ENCODE measurements at regions not wholly inside any gene's neighbourhood (a gene's known extent, or its start where the extent isn't known, plus 50 kb on each side); places are given as distances from the start of the nearest gene placed in this dataset.

DNA sequence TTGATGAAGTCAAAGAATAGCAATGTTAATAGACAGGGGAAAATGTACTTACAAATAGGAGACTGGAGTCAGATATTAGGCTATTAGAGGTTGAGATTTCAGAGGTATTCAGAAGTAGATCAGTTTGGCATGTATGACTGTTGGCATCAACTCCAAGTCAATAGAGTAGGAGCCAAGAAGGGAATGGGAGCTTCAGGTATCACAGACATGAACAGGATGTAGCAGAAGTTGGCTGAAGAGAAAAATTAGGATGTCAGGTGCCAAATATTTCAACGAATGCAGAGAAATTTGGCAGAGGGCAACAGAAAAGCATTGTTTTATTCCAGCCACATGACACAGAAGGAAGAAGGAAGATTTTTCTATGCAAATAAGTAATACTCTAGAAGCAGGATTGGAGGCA is 69.7 kb downstream of the GLYATL1 start:
- no peak overlapping the region for H3K4me3 ChIP-seq (ENCODE audit: low read depth, low read length)
- no peaks in the 10 kb centered on the region for H3K36me3 ChIP-seq (ENCODE audit: control insufficient read depth in 2 of 2, insufficient read depth in 1 of 2, low read length in 2 of 2)
- no peaks in the 10 kb centered on the region for H3K9me3 ChIP-seq (ENCODE audit: control insufficient read depth, insufficient read depth, low read depth, low read length)
- ChIA-PET POLR2A (no interaction called here), CTCF (interaction anchor here (0.9 kb wide), 1 partner anchor 49 kb away, joined by 3 read pairs; no protein-coding TSS in a partner anchor)
- TF ChIP-seq ZNF768 (tag by site-specific recombination; IDR thresholded peaks at IDR 0.05) (no peak), ZSCAN4 (tag by site-specific recombination; IDR thresholded peaks at IDR 0.05) (no peak), ZNF280C (tag by site-specific recombination; IDR thresholded peaks at IDR 0.05) (no peak), ZFP69B (tag by site-specific recombination; IDR thresholded peaks at IDR 0.05) (no peak), ZBTB26 (tag by site-specific recombination; optimal IDR thresholded peaks at IDR 0.05) (no peak), HOXD13 (CRISPR knock-in tag; IDR thresholded peaks at IDR 0.05; ENCODE audit: borderline replicate concordance) (no peak), AEBP2 (tag by site-specific recombination; IDR thresholded peaks at IDR 0.05; ENCODE audit: borderline replicate concordance) (no peak), ZNF558 (tag by site-specific recombination; IDR thresholded peaks at IDR 0.05) (no peak), ZNF23 (tag by site-specific recombination; IDR thresholded peaks at IDR 0.05; ENCODE audit: borderline replicate concordance) (no peak), ZNF280D (tag by site-specific recombination; IDR thresholded peaks at IDR 0.05) (no peak), ZNF792 (tag by site-specific recombination; IDR thresholded peaks at IDR 0.05) (no peak)
- H3K4me1 ChIP-seq (ENCODE audit: control insufficient read depth, insufficient read depth, low read length): no peaks in the 10 kb centered on the region
- H3K27ac ChIP-seq (ENCODE audit: extremely low read depth, low read depth, low read length): no peak overlapping the region

- TF ChIP-seq SCRT1 (tag by site-specific recombination; IDR thresholded peaks at IDR 0.05; ENCODE audit: borderline replicate concordance) (no peak), ZNF311 (tag by site-specific recombination; IDR thresholded peaks at IDR 0.05; ENCODE audit: borderline replicate concordance) (no peak), ZNF202 (tag by site-specific recombination; IDR thresholded peaks at IDR 0.05; ENCODE audit: borderline replicate concordance) (no peak), ZNF521 (tag by site-specific recombination; IDR thresholded peaks at IDR 0.05) (no peak), ZNF221 (tag by site-specific recombination; IDR thresholded peaks at IDR 0.05; ENCODE audit: borderline replicate concordance) (no peak), SETDB1 (IDR thresholded peaks at IDR 0.05; ENCODE audit: insufficient read length, low read length) (no peak), PRDM1 (tag by site-specific recombination; IDR thresholded peaks at IDR 0.05) (no peak), ZNF416 (tag by site-specific recombination; IDR thresholded peaks at IDR 0.05) (no peak)
- TF ChIP-seq, protein P1, sequence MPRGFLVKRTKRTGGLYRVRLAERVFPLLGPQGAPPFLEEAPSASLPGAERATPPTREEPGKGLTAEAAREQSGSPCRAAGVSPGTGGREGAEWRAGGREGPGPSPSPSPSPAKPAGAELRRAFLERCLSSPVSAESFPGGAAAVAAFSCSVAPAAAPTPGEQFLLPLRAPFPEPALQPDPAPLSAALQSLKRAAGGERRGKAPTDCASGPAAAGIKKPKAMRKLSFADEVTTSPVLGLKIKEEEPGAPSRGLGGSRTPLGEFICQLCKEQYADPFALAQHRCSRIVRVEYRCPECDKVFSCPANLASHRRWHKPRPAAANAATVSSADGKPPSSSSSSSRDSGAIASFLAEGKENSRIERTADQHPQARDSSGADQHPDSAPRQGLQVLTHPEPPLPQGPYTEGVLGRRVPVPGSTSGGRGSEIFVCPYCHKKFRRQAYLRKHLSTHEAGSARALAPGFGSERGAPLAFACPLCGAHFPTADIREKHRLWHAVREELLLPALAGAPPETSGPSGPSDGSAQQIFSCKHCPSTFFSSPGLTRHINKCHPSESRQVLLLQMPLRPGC (tag by site-specific recombination; IDR thresholded peaks at IDR 0.05): no peak
- TF ChIP-seq, protein P2, sequence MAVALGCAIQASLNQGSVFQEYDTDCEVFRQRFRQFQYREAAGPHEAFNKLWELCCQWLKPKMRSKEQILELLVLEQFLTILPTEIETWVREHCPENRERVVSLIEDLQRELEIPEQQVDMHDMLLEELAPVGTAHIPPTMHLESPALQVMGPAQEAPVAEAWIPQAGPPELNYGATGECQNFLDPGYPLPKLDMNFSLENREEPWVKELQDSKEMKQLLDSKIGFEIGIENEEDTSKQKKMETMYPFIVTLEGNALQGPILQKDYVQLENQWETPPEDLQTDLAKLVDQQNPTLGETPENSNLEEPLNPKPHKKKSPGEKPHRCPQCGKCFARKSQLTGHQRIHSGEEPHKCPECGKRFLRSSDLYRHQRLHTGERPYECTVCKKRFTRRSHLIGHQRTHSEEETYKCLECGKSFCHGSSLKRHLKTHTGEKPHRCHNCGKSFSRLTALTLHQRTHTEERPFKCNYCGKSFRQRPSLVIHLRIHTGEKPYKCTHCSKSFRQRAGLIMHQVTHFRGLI (tag by site-specific recombination; IDR thresholded peaks at IDR 0.05): no peak
- ChIA-PET CTCF (interaction anchor here (0.5 to 1.5 kb wide), 2 partner anchors 86 to 126 kb away, joined by 3 to 4 read pairs; no protein-coding TSS in a partner anchor), POLR2A (no interaction called here)
- Histone ChIP-seq H3K36me3 (ENCODE audit: control insufficient read depth in 2 of 2, insufficient read depth in 1 of 2, low read length in 2 of 2) (no peaks in the 10 kb centered on the region), H3K4me1 (ENCODE audit: control insufficient read depth, insufficient read depth, low read length) (no peaks in the 10 kb centered on the region), H3K27ac (ENCODE audit: extremely low read depth, low read depth, low read length) (no peak overlapping the region), H3K9me3 (ENCODE audit: control insufficient read depth, insufficient read depth, low read depth, low read length) (no peaks in the 10 kb centered on the region), H3K4me3 (ENCODE audit: low read depth, low read length) (no peak overlapping the region)
Observed at GRCh38 chr11:59009661-59010060, 70.4 kb downstream of the GLYATL1 start.

All from HEK293 (cell line).